HepG2 (cell line): ENCODE measurements at regions not wholly inside any gene's neighbourhood (a gene's known extent, or its start where the extent isn't known, plus 50 kb on each side); places are given as distances from the start of the nearest gene placed in this dataset.

ENCODE experiments used
- PAXIP1 ChIP-seq: sonication (generic); formaldehyde crosslinking; conservative IDR thresholded peaks from 2 replicates; pipeline ENCODE4 v1.4.0; 2020; ENCODE audit warnings: mild to moderate bottlenecking, missing genetic modification reagents, moderate library complexity
- SIN3B ChIP-seq: fragments of 150-350 bp; IDR thresholded peaks from 2 replicates; pipeline ENCODE4 v1.6.1; 2014; ENCODE audit warnings: low read length
- TBX3 ChIP-seq: fragments of 450-650 bp; IDR thresholded peaks from 2 replicates; pipeline ENCODE4 v1.6.1; 2017; ENCODE audit warnings: antibody characterized with exemption, mild to moderate bottlenecking, inconsistent platforms, borderline replicate concordance
- TF ChIP-seq, protein P1 (sequence below): sonication (generic); formaldehyde crosslinking; IDR thresholded peaks from 2 replicates; pipeline ENCODE4 v1.5.0; 2020; ENCODE audit warnings: missing genetic modification reagents

DNA sequence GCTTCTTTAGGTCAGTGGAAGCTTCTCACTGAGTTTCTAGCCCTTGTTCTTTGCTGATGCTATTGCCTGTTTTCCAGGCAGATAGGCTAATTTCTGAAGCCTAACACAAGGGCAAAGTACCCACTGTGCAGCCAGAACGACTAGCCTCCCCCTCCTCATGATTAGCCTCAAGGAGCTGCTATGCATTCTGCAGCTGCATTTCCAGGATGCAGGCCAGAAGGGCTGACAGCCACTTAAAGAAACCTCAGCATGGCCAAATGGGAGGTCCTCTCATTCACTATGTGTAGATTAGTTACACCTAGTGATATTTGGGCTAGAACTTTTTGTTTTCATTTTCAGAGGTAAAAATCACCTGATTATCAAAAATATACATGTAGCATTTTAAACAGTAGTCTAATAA is 216.0 kb downstream of the RAD51AP2 start:
- TF ChIP-seq TBX3, result no peak
- TF ChIP-seq, protein P1, sequence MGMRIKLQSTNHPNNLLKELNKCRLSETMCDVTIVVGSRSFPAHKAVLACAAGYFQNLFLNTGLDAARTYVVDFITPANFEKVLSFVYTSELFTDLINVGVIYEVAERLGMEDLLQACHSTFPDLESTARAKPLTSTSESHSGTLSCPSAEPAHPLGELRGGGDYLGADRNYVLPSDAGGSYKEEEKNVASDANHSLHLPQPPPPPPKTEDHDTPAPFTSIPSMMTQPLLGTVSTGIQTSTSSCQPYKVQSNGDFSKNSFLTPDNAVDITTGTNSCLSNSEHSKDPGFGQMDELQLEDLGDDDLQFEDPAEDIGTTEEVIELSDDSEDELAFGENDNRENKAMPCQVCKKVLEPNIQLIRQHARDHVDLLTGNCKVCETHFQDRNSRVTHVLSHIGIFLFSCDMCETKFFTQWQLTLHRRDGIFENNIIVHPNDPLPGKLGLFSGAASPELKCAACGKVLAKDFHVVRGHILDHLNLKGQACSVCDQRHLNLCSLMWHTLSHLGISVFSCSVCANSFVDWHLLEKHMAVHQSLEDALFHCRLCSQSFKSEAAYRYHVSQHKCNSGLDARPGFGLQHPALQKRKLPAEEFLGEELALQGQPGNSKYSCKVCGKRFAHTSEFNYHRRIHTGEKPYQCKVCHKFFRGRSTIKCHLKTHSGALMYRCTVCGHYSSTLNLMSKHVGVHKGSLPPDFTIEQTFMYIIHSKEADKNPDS (CRISPR knock-in tag), result no peak
- no peak for TF ChIP-seq SIN3B
- TF ChIP-seq PAXIP1 (CRISPR knock-in tag), result no peak
